AG04449 (cell line): ENCODE measurements at regions not wholly inside any gene's neighbourhood (a gene's known extent, or its start where the extent isn't known, plus 50 kb on each side); places are given as distances from the start of the nearest gene placed in this dataset.

Experiments
- CTCF ChIA-PET: fragments of 350-600 bp; formaldehyde crosslinking; extraction: SDS; loops from one replicate; lab custom pipeline; 2021; ENCODE audit warnings: antibody characterized with exemption; lab: Yijun Ruan, JAX
- POLR2A ChIA-PET: fragments of 400-600, 350-600 bp; formaldehyde crosslinking; extraction: SDS; loops from one replicate; lab custom pipeline; 2020; ENCODE audit warnings: antibody characterized with exemption, inconsistent platforms; lab: Yijun Ruan, JAX
- DNase-seq: peaks from one replicate; pipeline ENCODE4 v3.0.0-alpha.2; 2010; ENCODE audit warnings: low read depth, low spot score
- H3K4me3 ChIP-seq: 2 replicates; pipeline ENCODE4 v1.5.1; 2011; ENCODE audit warnings: low read depth, mild to moderate bottlenecking, control low read depth, low read length
- CTCF ChIP-seq: IDR thresholded peaks from one replicate; pipeline ENCODE4 v1.5.1; 2011; ENCODE audit warnings: mild to moderate bottlenecking, moderate library complexity, low read length, control low read depth, inconsistent platforms; ENCODE audit not compliant: insufficient read depth; ENCODE audit errors: missing control alignments

GRCh38 chr12:92078167-92079053, 67.2 kb downstream of the BTG1 start:
- no peak for TF ChIP-seq CTCF
- peak; percentile 99 for DNase-seq
- no peak overlapping the region for H3K4me3 ChIP-seq
- ChIA-PET CTCF (interaction anchor here (1.0 to 1.9 kb wide), 3 partner anchors 63 to 696 kb away, joined by 3 to 6 read pairs (median 5); no protein-coding TSS in a partner anchor), POLR2A (interaction anchor here (1.0 to 1.4 kb wide), 3 partner anchors 16 to 67 kb away, joined by 3 to 12 read pairs (median 3); partner anchors contain the start of gene BTG1)

- no peak for DNase-seq
- no peak overlapping the region for H3K4me3 ChIP-seq
- ChIA-PET POLR2A (interaction anchor here (1.3 to 1.4 kb wide), 2 partner anchors 17 to 68 kb away, joined by 3 to 12 read pairs; partner anchors contain the start of gene BTG1), CTCF (interaction anchor here (1.0 to 1.9 kb wide), 3 partner anchors 64 to 696 kb away, joined by 3 to 6 read pairs (median 5); no protein-coding TSS in a partner anchor)
- TF ChIP-seq CTCF, result no peak
Measured at GRCh38 chr12:92077530-92077929, 68.1 kb downstream of the BTG1 start.

GRCh38 chr12:92076101-92076500, 69.5 kb downstream of the BTG1 start:
- CTCF ChIA-PET, result interaction anchor here (1.0 to 1.6 kb wide), 3 partner anchors 16 to 264 kb away, joined by 3 to 8 read pairs (median 3); no protein-coding TSS in a partner anchor
- H3K4me3 ChIP-seq, result no peak overlapping the region
- DNase-seq, result no peak
- no peak for TF ChIP-seq CTCF
- POLR2A ChIA-PET, result interaction anchor here (0.7 to 2.0 kb wide), 4 partner anchors 16 to 117 kb away, joined by 3 to 33 read pairs (median 6); partner anchors contain the start of gene BTG1

- ChIA-PET CTCF (interaction anchor here (1.0 to 1.7 kb wide), 4 partner anchors 15 to 263 kb away, joined by 3 to 8 read pairs (median 4); no protein-coding TSS in a partner anchor), POLR2A (interaction anchor here (0.7 to 2.0 kb wide), 5 partner anchors 15 to 117 kb away, joined by 3 to 33 read pairs (median 5); partner anchors contain the start of gene BTG1)
- no peak overlapping the region for H3K4me3 ChIP-seq
- TF ChIP-seq CTCF, result no peak
- peak; percentile 82 for DNase-seq
Measured at GRCh38 chr12:92075425-92075914, 70.2 kb downstream of the BTG1 start.

GRCh38 chr12:92074889-92075288, 70.8 kb downstream of the BTG1 start:
- TF ChIP-seq CTCF, result no peak
- ChIA-PET POLR2A (interaction anchor here (0.7 to 2.0 kb wide), 4 partner anchors 15 to 116 kb away, joined by 4 to 33 read pairs (median 6); partner anchors contain the start of gene BTG1), CTCF (interaction anchor here (0.8 to 1.7 kb wide), 3 partner anchors 9 to 263 kb away, joined by 4 to 8 read pairs (median 6); no protein-coding TSS in a partner anchor)
- no peak for DNase-seq
- no peak overlapping the region for H3K4me3 ChIP-seq
